ENCODE measurements at regions not wholly inside any gene's neighbourhood (a gene's known extent, or its start where the extent isn't known, plus 50 kb on each side); places are given as distances from the start of the nearest gene placed in this dataset.
A peak's percentile ranks its signal among the peaks of the same experiment; 100 is the strongest.
"Not testable (repeated sequence)": the region's sequence is repeated elsewhere in the genome, so short reads cannot be mapped to it uniquely, and the experiment has no call there.

GRCh38 chr22:44570476-44571445 is 72.7 kb upstream of the RTL6 start:
- Histone ChIP-seq H3K27ac (no peak overlapping the region), H3K36me3 (no peaks in the 10 kb centered on the region), H3K9me3 (no peaks in the 10 kb centered on the region), H3K27me3 (no peaks in the 10 kb centered on the region), H3K4me3 (no peak overlapping the region), H3K4me1 (no peaks in the 10 kb centered on the region)
- intact Hi-C loops (cut with DNase I), result no loop called here
- FAIRE-seq (no peak), DNase-seq (peak in 1 of 6 donors; percentile 31), ATAC-seq (no peak)
- 60 to 62% methylated on average over 18 of the region's 18 CpGs for WGBS, 2 donors
- TF ChIP-seq CTCF (IDR thresholded peaks at IDR 0.05), result no peak

- DNase-seq, result peak in 1 of 6 donors; percentile 9
- no peak for FAIRE-seq
- no peak overlapping the region for H3K4me3 ChIP-seq
- no peaks in the 10 kb centered on the region for H3K9me3 ChIP-seq
- intact Hi-C loops (cut with DNase I), result loop anchor here in 1 of 3 donors (10.0 kb wide), 1 partner anchor 55 kb away; no protein-coding TSS in a partner anchor
- H3K4me1 ChIP-seq, result no peaks in the 10 kb centered on the region
- no peak for ATAC-seq
- H3K27me3 ChIP-seq, result no peaks in the 10 kb centered on the region
- H3K27ac ChIP-seq, result no peak overlapping the region
- 71 to 81% methylated on average over 9 of the region's 9 CpGs for WGBS, 2 donors
- H3K36me3 ChIP-seq, result no peaks in the 10 kb centered on the region
- no peak for TF ChIP-seq CTCF (IDR thresholded peaks at IDR 0.05)
These were observed 71.5 kb upstream of the RTL6 start for GRCh38 chr22:44569561-44569991.

GRCh38 chr22:44567846-44568493 is 69.9 kb upstream of the RTL6 start:
- no peaks in the 10 kb centered on the region for H3K4me1 ChIP-seq
- H3K27me3 ChIP-seq, result no peaks in the 10 kb centered on the region
- no peaks in the 10 kb centered on the region for H3K36me3 ChIP-seq
- FAIRE-seq (no peak), ATAC-seq (no peak), DNase-seq (peak in 5 of 6 donors; percentile 31 to 61 (median 51))
- no peak overlapping the region for H3K4me3 ChIP-seq
- no peak overlapping the region for H3K27ac ChIP-seq
- 40% methylated on average over 8 of the region's 8 CpGs for WGBS, 2 donors
- TF ChIP-seq CTCF (IDR thresholded peaks at IDR 0.05), result peak in 3 of 4 donors; percentile 14 to 34 (median 29)
- intact Hi-C loops (cut with DNase I), result loop anchor here in 1 of 3 donors (10.0 kb wide), 1 partner anchor 57 kb away; no protein-coding TSS in a partner anchor
- H3K9me3 ChIP-seq, result no peaks in the 10 kb centered on the region

- not testable (repeated sequence) for H3K36me3 ChIP-seq, H3K4me3 ChIP-seq, H3K4me1 ChIP-seq, H3K27ac ChIP-seq, ATAC-seq, FAIRE-seq, H3K27me3 ChIP-seq, H3K9me3 ChIP-seq
- DNase-seq, result peak in 1 of 6 donors; percentile 15
- WGBS, 2 donors, result 84 to 90% methylated on average over 8 of the region's 8 CpGs
- intact Hi-C loops (cut with DNase I), result loop anchor here in 1 of 3 donors (10.0 kb wide), 1 partner anchor 57 kb away; no protein-coding TSS in a partner anchor
These were observed 69.4 kb upstream of the RTL6 start for GRCh38 chr22:44567378-44567841.

- H3K4me3 ChIP-seq, result no peak overlapping the region
- H3K4me1 ChIP-seq, result no peaks in the 10 kb centered on the region
- no peaks in the 10 kb centered on the region for H3K27me3 ChIP-seq
- H3K27ac ChIP-seq, result no peak overlapping the region
- intact Hi-C loops (cut with DNase I), result loop anchor here in 1 of 3 donors (10.0 kb wide), 1 partner anchor 58 kb away; no protein-coding TSS in a partner anchor
- H3K9me3 ChIP-seq, result no peaks in the 10 kb centered on the region
- no peak for ATAC-seq
- peak in 1 of 6 donors; percentile 40 for DNase-seq
- H3K36me3 ChIP-seq, result no peaks in the 10 kb centered on the region
- no peak for TF ChIP-seq CTCF (IDR thresholded peaks at IDR 0.05)
- FAIRE-seq, result no peak
- 76 to 83% methylated on average over 17 of the region's 17 CpGs for WGBS, 2 donors
These were observed 68.9 kb upstream of the RTL6 start for GRCh38 chr22:44566911-44567310.

- not testable (repeated sequence) for ATAC-seq, H3K9me3 ChIP-seq, H3K4me3 ChIP-seq, H3K4me1 ChIP-seq, FAIRE-seq, H3K27me3 ChIP-seq, H3K36me3 ChIP-seq, H3K27ac ChIP-seq
- DNase-seq, result peak in 1 of 6 donors; percentile 5
- intact Hi-C loops (cut with DNase I), result loop anchor here in 1 of 3 donors (10.0 kb wide), 1 partner anchor 62 kb away; no protein-coding TSS in a partner anchor
- 72 to 78% methylated on average over 7 of the region's 7 CpGs for WGBS, 2 donors
These were observed 64.6 kb upstream of the RTL6 start for GRCh38 chr22:44562651-44563050.

Measured in pancreas (tissue), 10 donors.